Stimulated activated CD4-positive, alpha-beta T cell treated with anti-CD3 and anti-CD28 coated beads, Interleukin-15, amount 100 ng/mL, for 48 hours (primary cell): ENCODE measurements at regions not wholly inside any gene's neighbourhood (a gene's known extent, or its start where the extent isn't known, plus 50 kb on each side); places are given as distances from the start of the nearest gene placed in this dataset.

Experiments used
- DNase-seq, 2 donors: peaks; one replicate each; pipeline ENCODE4 v3.0.0-alpha.2; 2020; ENCODE audit warnings: low read depth in 2 of 2

DNA sequence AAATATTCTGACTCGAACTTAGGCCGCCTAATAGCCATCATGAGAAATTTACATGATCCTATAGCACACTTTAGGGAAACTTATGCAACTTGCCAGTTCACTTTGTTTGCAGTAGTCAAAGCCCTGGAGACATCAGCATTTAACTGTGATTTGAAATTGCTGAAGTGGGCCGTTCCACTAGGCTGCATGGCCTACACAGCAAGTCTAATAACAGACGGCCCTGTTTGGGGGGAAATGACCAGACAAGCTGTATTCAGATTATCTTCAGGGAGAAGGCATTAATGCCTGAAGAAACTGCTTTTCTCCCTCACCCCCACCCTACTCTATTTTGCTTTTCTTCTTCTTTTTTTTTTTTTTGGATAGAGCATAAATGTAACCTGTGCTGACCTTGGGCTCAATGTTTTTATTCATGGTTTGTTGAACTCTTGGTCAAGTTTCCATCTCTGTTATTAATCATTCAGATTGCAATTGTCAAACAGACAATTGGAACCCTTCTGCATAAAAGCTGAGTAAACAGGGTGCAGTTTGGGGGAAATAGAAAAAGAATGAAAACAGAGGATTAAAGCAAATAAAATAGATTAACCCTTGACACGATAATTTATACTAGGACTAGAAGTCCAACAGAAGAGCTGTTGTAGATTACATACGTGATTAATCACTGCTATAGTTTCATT lies 1928.2 kb upstream of the WWC1 start:
- no peak for DNase-seq

DNA sequence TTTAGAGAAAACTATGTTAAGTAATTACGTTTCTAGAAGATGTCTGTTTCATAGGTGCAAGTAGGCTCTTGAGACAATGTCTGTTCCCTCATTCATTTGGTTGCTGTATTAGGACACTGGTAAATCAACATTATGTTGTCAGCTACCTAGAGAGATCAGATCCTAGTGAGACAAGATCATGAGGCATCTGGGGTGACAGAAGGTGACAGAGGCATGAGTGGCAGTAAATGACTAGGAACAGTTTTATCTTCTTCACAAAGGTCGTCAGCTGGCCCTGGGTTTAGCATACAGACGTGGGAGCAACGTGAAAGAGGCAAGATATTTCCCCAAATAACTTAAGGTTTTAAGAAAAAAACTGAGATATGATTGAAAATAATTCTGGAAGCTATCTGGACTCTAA lies 1926.3 kb upstream of the WWC1 start:
- no peak for DNase-seq

DNA sequence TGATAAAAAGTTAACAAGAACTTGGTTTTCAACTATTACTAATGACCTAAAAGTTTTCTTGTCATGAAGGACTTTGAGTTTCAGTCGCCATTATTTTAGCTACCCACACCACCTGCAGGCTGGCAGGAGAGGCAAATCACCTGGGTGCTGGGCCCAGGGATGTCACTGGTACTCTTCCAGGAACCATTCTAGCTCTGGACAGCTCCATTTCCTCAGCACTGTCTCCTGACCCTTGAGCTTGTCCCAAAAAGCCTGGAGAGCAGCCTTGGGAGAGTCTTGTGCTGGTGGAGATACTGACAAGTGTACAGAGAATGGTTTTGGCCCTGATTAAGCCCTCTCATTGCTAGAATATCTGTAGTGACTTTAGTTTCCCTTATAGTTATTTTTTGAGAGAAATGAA lies 1924.1 kb upstream of the WWC1 start:
- DNase-seq, result no peak

DNA sequence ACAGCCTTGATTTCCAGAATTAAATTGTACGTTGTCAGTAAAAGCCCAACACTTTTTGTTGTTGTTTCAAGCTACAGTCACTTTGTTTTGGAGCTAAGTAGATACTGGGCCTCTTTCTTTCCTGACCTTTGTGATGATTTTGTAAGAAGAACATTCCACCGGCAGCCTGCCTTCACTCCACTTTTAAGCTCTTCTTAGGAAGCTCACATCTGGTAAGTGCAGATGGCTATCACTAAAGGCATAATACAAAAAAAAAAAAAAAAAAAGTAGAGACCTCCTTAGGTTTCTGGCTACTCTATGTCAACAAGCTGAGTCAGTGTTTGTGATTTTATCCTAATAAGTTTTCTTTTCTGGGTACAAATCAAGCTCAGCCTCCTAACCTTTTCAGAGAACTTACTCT lies 1922.1 kb upstream of the WWC1 start:
- DNase-seq, result no peak

DNA sequence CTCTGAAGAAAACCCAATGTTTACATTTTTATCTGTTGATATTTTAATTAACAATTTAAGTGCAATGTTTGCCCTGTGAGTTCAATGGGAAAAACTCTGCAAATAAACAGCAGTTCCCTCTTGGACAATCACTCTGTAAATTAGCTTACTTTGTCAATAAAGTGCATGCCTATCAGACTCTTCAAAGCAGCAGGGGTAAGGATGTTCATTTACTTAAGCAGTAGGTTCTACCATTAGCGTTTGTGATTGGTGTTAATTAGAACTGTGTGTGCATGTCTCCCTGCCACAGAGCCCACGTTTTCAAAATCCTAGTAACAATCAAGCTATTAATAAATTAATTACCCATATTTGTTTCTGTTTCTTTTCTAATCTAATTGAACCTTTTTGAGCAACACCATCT lies 1921.6 kb upstream of the WWC1 start:
- no peak for DNase-seq

DNA sequence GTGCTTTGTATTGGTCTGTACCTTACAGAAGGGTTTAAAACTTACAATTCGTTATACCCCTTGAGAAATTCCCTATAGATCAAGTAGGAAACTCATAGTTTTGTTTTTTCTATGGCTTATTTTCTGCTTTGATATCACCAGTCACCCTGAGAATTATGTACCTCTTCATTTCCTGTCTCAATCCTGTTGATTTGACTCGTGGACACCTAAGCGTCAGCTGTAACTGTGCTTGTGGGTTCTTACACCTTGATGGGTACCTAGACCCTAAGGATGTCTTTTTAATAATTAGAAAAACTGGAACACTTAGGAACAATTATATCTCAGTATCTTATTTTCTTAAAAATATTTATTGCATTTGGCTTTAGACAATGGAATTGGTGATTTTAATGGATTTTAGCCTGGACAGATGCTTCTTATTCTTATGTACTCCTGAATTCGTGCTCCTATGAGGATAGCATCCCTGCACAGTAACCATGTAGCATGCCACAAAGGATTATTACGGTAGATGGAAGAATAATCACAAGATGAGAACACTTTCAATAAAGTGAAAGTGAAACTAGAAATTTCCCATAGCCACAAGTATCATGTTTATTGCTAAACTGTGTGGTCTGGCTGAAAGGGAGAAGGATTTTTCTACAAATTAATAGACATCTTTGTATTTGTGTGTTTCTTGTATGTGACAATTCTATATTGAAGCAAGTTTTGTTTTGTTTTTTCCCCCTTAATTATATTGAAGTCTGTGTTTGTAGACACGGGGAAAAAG lies 1920.3 kb upstream of the WWC1 start:
- no peak for DNase-seq

DNA sequence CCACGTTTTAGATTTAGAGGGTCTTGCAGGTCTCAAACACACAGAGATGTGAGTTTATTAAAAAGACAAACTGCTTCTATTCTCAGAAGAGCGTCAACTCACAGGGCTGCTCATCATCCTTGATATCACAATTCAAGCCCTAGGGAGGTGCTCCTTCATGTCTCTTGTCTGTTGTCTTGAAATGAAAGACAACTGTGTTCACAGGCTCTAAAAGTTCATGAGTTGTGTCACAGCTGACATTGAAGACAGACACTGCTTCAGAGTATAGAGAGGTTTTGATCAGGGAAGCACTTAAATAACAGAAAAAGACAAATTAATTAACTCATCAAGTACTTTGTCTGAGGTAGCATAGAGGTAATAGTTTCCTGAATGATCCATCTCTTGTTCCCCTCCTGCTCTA lies 1917.6 kb upstream of the WWC1 start:
- no peak for DNase-seq

DNA sequence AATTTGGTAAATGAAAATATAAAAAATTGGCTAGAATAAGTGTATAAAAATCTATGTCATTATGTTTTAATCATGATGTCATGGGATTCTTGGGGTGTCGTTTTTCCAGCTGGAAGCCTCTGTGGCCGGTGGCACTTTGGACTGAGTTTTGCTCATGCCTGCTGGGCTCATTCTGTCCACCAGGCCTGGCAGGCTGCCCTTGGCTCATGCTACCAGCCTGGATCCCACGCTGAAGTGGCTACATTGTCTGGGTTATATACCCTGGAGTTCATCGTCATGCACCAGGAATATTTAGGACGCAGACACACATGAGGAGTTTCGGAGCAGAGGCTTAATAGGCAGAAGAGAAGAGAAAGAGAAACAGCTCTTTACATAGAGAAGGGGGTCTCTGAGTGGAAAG lies 1913.7 kb upstream of the WWC1 start:
- DNase-seq, result no peak

DNA sequence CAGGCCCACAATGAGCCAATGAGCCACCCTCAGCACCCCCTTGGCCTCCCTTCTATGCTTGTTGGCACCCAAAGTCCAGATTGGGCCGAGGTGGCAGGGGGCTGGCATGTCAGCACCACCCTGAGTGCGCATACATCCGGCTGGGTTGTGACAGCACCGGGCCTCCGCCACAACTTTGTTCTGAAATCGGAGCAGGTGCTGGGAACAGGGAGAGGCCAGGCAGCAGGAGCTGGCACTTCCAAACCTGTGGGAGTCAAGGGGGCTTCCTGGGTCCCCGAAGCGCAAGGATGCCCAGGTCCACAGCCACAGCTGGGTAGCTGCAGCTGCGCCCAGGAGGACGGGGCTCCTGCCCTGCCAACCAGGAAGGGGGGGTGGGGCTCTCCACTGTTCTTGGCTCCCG lies 1911.9 kb upstream of the WWC1 start:
- DNase-seq, result no peak

DNA sequence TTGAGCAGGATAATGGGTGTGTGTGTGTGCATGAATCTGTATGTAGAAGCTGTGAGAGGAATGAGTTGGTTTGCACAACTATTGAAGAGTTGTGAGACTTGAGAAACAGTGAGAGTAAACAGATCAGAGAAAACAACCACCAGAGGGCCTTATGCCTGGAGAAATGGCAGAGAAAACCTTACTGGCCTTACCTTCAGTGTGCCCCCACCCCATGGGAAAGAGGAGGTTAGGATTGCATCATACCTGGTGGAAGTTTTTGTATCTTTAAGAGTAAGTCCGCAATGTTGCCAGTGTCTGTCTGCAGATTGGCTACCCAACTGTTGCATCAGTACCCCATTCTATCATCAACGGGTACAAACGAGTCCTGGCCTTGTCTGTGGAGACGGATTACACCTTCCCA lies 1909.4 kb upstream of the WWC1 start:
- DNase-seq, result no peak

DNA sequence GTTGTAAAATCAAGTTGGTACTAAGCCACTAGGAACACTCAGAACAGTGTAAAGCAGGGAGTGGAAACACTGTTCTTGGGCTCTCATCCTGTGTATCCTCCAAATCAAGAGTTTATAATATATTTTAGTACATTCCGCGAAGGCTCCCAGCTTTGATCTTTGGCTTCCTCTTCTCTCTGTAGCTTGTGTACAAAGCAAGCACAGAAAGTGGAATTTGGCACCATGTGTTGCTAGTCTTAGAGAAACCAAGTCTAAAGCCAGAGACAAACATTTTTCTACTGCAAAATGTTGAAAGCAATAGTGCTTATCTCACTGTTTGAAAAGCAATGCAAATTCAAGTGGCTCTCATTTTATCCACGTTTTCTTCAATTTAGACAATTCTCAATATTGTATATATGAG lies 1893.3 kb upstream of the WWC1 start:
- DNase-seq, result no peak

DNA sequence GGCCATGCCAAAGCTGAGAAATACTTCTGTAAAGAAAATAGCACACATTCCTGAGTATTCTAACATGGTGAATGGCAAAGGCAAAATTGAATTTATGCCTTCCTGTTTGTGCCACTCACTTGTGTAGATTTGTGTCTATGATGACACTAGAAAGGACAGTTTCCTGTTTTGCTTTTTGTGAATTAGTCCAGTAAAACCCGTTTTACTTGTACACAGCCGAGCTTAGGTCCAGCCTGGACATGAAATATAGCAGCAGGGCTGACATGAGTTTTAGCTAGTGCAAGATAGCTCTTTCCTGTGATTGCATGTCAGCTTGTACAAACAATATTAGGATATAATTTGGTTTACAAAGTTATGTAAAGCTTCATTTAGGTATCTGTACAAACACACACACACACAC lies 1891.7 kb upstream of the WWC1 start:
- DNase-seq, result no peak

DNA sequence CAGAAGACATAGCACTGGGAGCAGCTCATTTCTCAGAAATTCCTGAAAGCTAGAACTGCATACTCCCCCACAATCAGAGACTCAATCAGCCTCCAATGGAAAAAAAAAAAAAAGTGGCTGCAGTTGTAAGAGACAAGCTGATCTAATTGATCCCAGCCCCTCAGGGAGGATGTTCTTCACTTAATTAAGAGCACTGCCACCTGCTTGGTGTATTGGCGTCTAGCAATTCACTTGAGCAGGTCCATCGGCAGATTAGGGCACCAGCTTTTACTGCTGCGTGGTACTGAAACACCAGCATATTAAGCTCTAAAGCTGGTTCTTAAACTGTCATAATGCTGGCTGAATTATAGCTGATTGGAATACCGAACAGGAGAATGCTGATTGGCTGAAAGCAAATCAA lies 1890.1 kb upstream of the WWC1 start:
- no peak for DNase-seq

DNA sequence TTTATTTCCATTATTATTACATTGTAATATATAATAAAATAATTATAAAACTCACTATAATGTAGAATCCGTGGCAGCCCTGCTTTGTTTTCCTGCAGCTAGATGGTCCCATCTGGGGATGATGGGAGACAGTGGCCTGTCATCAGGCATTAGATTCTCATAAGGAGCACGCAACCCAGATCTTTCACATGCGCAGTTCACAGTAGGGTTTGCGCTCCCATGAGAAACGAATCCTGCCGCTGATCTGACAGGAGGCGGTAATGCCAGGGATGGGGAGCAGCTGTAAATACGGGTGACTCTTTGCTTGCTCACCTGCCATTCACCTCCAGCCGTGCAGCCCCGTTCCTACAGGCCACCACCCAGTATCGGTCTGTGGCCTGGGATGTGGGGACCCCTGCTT lies 1879.3 kb upstream of the WWC1 start:
- DNase-seq, result no peak

DNA sequence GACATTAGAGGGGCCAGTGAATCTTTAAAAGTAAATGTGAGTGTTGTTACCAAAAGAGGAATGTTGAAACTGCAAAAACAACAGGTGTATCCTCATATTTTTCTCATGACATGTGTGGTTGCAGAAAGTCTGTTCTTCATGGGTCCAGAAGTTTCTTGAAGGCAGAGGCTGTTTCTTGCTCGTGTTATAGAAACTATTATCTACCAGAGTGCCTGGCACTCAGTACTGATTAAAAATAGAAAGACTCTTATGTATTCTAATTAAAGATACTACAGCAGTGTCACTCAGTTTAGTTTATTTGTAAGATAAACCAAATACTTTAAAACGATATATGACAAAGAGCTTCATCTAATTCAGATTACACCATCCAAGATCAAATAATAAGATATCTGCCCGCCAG lies 1864.2 kb upstream of the WWC1 start:
- DNase-seq, result no peak

DNA sequence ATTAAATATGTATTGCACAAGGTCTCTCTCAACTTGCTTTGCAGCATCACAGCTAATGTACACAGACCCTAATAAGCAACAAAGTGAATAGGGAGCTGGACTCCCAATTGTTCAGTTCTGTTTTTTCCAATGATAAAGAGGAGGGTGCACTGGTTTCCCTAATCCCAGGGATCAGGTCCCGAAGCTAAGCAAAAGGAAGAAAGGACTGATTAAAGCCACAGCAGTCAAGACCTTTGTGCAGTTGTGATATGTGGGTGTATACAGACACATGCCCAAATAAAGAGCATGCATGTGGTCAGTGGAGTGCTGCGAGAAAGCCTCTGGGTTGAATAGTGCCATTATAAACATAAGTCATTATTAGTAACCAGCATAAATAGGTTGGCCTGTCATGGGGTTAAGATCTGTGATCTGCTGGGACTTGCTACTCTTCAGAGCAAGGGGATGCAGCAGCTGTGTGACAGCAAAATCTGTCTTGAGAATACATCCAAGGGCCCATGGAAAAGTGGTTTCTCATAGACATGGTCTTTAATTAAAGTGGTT lies 1863.1 kb upstream of the WWC1 start:
- DNase-seq, result no peak

DNA sequence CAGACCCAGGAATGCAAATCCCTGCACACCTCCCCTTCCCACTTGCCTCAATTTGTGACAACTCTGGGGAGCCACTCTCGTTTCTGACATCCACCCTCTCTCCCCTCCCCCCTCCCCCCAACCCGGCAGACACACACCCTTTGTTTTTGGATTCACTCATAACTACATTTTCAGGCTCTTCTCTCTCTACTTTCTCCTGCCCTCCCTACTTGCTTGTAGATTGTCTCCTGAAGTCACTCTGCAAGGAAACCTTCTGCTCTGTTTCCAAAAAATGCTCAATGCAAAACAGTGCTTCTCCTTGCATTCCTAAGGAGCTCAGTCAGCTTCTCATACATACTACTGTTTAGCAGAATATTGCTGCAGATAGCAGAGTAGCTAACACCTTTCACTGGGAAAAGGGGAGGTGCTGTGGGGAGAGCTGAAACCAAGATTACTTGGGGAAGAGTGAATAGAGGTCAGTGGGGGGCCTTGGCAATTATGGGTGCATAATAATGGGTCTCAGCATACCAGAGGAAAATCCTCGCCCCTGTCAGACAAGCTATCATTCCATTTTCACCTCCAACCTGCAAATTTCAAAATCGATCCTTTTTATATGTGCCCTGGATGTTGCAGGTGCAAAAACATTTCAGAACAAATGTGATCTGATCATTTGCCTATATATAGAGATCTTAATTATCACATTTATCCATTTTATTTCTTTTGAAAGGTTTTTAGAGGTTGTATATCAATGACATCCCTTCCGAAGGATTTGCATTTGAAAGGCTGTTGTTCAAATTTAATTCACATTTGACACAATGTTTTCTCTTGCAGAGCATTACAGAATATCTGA lies 1860.7 kb upstream of the WWC1 start:
- no peak for DNase-seq

DNA sequence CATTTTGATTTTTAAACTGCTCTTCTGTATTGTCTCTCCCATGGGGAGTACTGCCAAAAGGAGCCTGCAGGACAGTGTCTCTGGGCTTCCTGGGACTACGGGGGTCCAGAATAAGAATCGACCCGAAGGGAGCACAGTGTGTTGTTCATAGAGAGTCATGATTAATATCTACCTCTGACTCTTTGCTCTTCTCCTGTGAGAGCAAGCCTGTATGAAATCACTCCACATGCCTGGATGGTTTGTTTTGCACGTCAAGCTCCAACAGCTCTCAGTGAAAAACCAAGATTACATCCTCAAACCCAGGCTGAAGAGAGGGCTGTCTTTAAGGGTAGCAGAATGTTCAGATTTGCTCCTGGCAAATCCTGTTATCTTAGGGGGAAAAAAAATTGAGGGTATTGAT lies 1860.0 kb upstream of the WWC1 start:
- no peak for DNase-seq

DNA sequence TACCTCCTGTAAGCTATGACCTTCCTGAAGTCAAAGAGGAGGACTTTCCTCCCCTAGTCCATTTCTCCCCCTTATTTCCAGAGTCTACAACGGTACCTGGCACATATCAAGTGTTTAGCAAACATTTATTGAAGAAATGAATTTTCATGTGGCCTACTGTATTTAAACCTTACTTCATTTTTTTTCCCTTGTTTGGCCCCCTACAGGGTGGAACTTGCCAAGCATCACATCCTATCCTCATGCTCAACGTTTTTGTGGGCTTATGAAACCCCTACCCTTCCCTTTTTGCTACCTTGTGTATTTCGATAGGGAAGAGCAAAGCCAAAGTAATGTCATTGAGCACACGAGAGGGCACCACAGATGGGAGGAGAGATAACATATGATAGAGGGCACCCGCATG lies 1857.8 kb upstream of the WWC1 start:
- no peak for DNase-seq

DNA sequence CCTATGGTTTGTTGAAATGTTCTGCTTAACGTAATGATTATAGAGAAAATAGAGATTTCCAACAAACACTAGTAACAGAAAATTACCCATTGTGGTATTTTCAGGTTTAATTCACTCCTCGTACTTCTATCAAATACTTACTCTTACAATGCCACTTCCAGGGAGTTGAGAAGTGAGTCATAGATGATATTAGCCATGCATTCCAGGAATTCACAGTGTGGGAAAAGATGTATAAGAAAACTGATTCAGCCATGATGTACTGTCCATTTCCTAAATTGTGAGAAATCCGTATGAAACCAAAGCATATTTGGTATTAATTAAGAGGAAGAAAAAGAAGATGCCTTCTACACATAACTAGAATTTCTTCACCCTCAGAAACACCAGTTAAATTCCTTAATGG lies 1854.6 kb upstream of the WWC1 start:
- DNase-seq, result no peak

DNA sequence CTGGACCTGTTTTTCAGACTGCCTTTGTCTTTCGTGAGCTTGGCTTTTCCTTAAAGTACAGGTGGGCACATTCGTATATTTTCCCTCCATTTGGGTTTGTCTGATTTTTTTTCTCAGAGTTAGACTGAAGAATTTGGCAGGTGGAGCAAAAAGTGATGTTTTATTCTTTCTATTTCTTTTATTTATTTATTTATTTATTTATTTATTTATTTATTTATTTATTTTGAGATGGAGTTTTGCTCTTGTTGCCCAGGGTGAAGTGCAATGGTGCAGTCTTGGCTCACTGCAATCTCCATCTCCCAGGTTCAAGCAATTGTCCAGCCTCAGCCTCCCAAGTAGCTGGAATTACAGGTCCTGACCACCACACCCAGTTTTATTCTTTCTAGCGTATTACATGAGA lies 1805.1 kb upstream of the WWC1 start:
- no peak for DNase-seq

DNA sequence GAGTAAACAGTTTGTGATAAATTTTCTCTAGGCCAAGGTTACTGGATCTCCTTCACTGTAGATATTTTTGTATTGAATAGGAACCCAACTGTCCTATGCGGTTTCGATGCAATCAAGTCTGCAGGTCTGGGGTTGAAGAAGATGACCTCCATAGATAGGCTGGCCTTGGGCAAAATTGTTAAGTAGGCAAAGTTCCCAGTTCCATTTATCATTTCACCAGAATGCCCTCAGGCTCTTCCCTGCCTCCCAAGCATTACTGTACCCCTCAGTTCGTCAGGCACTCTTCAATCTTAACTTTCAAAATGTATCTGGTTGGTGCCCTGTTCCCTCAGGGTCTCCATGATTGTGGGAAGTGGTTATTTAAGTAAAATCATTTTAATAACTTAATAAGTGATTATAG lies 1802.9 kb upstream of the WWC1 start:
- no peak for DNase-seq

DNA sequence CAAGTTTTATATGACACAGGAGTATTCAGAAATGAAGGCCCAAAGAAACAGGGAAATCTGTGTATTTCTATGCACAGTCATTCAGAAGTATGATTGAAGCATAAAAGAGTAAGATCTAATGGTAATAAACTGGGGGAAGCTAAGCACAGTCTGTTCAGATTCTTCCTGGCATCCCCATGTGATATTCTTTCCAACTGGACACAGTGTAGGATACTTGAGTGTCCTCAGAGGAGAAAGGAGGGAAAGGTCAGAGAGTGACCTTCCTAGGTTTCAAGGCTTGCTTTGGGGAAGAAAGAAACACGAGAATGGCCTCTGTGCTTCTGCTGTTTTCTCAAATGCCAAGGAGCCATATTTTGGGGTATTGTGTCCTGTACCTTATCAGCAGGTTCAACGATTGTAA lies 1798.4 kb upstream of the WWC1 start:
- DNase-seq, result no peak
